HG03342 (cell line): ENCODE measurements at regions not wholly inside any gene's neighbourhood (a gene's known extent, or its start where the extent isn't known, plus 50 kb on each side); places are given as distances from the start of the nearest gene placed in this dataset.

Experiments used
- ATAC-seq: cut with Tn5 transposase; IDR thresholded peaks from one replicate; pipeline ENCODE4 v1.9.1; 2021; ENCODE audit warnings: mild to moderate bottlenecking, moderate library complexity; ENCODE audit not compliant: unreplicated experiment

GRCh38 chr2:196224756-196225155 lies 53.4 kb upstream of the STK17B start:
- ATAC-seq: no peak

- ATAC-seq: no peak
Observed at GRCh38 chr2:196225213-196225612, 53.8 kb upstream of the STK17B start.

GRCh38 chr2:196226058-196226706 lies 54.8 kb upstream of the STK17B start:
- no peak for ATAC-seq

- no peak for ATAC-seq
Observed at GRCh38 chr2:196226707-196227065, 55.3 kb upstream of the STK17B start.

DNA sequence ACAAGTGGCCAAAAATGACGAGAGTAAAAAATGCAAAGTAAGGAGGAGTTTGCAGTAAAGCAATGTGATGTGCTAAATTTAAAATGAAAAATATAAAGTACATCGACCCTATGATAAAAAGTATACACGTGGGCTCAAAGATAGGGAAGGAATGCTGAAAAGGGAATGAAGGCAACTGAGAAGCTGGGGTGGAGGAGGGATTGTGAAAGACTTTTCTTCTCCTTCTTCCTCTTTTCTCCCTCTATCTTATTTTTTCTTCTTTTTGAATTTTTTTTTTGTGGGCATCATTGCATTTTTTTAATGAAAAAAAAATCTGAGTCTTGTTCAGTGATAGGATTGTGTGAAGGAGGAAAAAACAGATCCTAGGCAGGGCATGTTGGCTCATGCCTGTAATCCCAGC lies 57.6 kb upstream of the STK17B start:
- ATAC-seq: no peak

DNA sequence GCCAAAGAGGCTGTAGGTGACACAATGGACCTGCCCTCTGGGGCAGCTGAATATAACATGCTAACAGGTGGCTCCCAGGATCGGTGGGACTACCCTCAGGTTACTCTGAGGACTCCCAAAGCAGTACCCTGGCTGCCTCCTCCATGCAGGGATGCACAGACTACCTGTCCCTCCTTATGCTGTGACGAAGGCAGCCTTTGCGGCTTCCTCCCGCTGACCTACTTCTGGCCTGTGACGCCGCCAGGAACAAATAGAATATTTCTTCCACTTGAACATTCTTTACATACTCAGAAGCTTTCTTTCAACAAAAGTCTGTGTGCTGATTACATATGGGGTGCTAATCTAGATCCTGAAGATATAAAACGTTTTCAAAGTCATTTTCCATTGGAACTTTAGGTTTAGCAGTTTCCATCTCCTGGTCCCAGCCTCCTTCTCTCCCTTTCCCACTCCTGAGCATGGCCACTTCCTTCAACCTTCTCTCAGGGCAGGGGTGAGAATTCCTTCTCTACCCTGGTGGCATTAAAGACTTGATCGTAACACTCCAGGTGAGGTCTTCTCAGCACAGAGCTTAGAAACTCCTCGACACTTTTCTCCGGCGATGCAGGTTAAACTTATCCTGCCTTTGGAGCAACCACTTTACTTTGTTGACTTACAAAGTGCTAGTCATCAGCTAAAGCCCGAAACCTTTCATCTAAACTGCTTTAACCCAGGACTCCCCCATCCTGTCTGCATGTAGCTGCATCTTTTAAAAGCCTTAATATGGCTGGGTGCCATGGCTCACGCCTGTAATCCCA lies 58.9 kb upstream of the STK17B start:
- no peak for ATAC-seq

- peak; percentile 25 for ATAC-seq
Observed at GRCh38 chr2:196233021-196233804, 61.8 kb upstream of the STK17B start.

DNA sequence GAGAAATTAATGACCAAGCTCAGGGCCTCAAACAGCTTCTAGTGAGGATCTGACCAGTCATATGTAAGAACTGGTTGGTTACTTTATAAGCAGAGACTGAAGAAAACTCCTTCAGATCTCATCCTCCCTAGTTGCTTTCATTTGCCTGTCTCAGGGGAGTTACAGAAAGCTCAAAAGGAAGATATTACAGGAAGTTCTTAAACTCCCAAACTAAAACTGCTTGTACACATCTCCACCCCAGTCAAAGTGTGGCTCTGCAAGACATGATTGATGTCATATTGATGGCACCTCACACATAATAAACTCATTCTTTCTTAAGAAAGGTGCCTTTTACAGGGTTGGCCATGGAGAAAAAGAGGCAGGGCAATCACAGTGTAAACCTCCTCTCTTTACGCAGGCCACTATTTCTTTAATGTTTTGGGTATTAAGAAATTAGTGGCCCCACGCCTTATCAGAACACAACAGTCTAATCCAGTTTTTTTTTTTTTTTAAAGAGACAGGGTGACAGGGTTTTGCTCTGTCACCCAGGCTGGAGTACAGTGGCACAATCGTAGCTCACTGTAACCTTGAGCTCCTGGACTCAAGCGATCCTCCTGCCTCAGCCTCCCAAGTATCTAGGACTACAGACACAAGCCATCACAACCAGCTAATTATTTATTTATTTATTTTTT lies 62.6 kb upstream of the STK17B start:
- ATAC-seq: peak; percentile 72

DNA sequence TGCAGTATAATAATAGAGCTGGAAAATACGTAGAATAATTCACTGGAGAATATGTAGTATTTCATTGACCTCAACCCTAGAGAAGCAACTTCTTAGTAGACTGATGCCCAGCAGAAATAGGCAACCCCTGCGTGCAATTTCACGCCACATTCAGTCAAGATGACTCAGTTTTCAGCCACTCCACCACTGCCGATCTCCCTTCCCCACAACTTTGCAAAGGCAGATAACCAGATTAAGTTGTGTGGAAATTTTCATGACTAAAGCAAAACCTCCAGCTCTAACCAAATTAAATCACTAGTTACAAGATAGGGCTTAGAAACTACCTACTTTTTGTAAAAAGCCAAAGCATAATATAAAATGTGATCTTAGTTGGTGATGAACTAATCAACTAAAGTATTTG lies 63.3 kb upstream of the STK17B start:
- peak; percentile 49 for ATAC-seq

DNA sequence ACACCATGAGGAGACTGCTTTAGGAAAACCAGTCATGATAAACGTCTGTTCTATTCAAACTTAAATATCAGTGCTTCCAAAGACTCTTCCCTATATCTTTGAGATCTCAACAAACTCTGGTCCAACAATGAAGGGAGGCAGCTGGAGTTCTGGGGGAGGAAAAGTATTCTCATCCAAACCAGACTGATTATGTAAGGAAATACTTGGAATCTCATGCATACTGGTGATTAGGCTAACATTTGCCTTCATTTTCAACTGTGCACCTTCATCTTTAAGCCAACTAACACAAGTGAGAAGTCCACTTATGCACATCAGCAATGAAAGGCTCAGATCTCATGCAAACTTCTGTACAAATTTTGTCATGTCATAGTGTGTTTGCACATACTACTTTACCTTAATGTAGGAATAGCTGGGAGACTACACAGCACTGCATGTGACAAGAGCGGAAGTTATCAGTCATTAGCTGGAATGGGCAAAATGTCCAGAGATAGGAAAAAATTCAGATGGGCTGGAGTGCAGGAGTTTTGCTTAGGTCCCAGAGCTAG lies 67.5 kb upstream of the STK17B start:
- ATAC-seq: no peak

GRCh38 chr2:196239622-196240587 lies 68.5 kb upstream of the STK17B start:
- peak; percentile 84 for ATAC-seq

DNA sequence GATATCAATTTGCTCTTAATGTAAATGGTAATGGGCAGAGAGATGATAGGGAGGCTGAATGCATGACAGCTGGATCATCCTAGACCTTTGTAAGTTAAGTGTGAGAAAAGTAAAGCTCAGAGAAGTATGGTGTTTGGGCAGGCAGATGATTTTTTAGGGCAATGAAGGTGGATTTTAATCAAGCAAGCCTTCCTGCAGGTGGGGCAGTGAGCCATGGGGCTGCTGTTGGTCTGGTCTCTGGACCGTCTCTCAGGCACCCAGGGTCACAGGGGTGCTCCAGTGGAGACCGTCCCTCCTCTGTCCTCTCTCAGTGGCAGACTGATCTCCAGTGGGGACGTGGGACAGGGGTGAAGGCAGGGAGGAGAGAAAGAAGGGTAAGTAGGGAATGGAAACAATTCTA lies 69.8 kb upstream of the STK17B start:
- ATAC-seq: no peak

DNA sequence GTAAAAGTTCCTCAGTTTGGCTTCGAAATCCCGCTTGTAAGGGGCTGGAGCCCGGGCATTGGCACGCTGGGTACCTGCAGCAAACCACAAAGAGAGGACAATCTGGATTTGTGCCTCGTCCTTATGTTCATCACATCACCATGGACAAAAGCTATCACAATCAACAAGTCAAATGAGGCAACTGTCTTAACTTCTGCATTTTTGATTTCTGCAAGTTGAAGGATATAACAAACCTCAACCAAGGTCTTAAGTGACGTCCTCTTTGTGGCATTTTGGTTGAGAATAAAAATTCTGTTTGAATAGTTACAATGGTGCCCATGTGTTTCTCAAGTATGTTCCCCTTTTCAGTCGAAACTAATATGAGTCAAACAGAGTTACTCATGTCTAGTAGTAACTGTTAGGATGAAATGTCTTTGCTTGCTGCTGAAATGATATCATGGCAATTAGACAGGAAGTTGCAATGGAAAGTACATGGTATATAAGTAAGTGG lies 70.8 kb upstream of the STK17B start:
- ATAC-seq: peak; percentile 86

DNA sequence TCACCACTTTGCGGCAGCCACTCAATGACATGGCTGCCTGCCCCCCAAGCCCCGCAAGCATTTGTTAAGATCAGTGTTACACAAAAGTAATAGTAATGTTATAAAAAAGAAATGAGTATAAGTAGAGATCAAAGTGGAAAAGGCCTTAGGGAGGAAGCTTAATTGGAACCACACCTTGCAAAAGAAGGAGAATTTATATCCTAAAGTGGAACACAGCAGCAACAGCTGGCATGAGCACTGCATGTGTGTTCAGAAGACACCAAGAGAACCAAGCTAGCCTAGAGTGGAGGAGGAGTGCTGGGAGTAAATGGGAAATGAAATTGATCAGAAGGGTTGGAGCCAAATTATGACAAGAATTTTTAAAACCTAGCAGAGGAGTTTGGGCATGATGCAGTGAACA lies 73.1 kb upstream of the STK17B start:
- no peak for ATAC-seq

GRCh38 chr2:196244966-196245365 lies 73.6 kb upstream of the STK17B start:
- ATAC-seq: no peak

GRCh38 chr2:196245378-196246140 lies 74.2 kb upstream of the STK17B start:
- no peak for ATAC-seq

DNA sequence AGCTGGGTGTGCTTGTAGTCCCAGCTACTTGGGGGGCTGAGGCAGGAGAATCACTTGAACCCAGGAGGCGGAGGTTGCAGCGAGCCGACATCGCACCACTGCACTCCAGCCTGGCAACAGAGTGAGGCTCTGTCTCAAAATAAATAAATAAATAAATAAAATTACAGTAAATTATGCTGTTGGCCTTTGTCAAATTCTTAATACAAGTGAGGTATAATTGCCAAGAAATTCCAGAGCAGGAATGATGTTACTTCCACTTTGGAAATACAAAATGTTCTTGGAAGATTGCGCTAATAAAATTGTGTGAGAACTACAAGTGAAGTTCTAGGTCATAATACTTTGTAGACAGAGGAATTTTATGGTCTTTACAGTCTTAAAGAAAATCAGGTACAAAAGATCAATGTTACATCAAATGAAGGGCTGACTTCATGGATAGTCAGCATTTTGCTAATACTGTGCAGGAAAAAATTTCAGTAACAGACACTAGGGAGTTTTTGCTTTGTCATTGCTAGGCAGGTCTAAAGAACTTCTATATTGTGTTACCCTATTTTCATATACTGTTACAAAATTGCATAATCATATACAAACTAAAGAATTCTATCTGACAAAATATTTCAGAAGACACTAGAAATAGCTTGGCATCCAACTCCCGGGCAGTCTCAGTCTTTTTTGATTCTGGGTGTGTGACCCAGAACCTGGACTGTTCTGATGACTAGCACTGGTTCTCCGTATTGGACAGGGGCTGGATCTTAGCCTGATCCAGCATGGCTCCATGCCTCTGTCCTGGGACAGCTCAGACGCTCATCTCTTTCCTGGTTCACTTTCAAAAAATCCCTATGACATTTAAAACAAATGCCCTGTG lies 76.0 kb upstream of the STK17B start:
- no peak for ATAC-seq

DNA sequence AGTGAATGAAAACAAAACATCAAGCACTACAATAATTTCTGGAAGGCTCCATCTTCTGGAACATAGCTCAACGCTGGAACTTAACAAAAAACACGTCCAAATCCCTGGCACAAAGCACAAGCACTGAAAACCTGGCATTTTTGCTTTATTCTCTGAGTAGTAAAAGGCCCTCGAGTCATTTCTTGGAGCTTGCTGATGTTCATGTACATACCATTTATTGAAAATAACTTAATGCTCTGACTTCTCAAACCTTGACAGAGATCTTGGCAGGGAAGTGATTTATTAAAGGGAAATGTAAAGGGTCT lies 76.5 kb upstream of the STK17B start:
- ATAC-seq: no peak
